Psoas muscle (tissue), 7 donors: ENCODE measurements at regions not wholly inside any gene's neighbourhood (a gene's known extent, or its start where the extent isn't known, plus 50 kb on each side); places are given as distances from the start of the nearest gene placed in this dataset.

ENCODE experiments used
- ATAC-seq, 4 donors: fragments of 200-7000 bp; cut with Tn5 transposase; one replicate each; pipeline ENCODE4 v1.9.1; 2020; ENCODE audit warnings: moderate library complexity in 3 of 4, mild to moderate bottlenecking in 2 of 4
- DNase-seq, 2 donors: peaks; one replicate each; pipeline ENCODE4 v3.0.0-alpha.2; 2020
- H3K27ac ChIP-seq: fragments of 200-600 bp; one replicate; pipeline ENCODE4 v1.8.0; 2022
- H3K27me3 ChIP-seq, 3 donors: fragments of 200-600 bp in 1 of 3; one replicate each; pipeline versions ENCODE4 v1.6.1 to v1.8.0; 2013 to 2022; ENCODE audit warnings: low read length in 2 of 3, mild to moderate bottlenecking in 2 of 3, moderate library complexity in 1 of 3; ENCODE audit not compliant: insufficient read depth in 3 of 3
- H3K36me3 ChIP-seq, 2 donors: fragments of 200-600 bp in 1 of 2; one replicate each; pipeline versions ENCODE4 v1.6.1 to v1.8.0; 2013 to 2022; ENCODE audit warnings: low read depth in 1 of 2, mild to moderate bottlenecking in 1 of 2, moderate library complexity in 1 of 2; ENCODE audit not compliant: insufficient read depth in 1 of 2
- H3K4me1 ChIP-seq: fragments of 200-600 bp; one replicate; pipeline ENCODE4 v1.8.0; 2022
- H3K4me3 ChIP-seq: fragments of 200-600 bp; one replicate; pipeline ENCODE4 v1.8.0; 2022; ENCODE audit warnings: mild to moderate bottlenecking
- H3K9me3 ChIP-seq: fragments of 200-600 bp; one replicate; pipeline ENCODE4 v1.8.0; 2022
- WGBS, 3 donors: extraction: QIAGEN DNeasy Blood & Tissue Kit; methylation state at CpG; one replicate each; pipeline versions ENCODE4 v1.1.6 to v1.1.7; 2013; 5-methylcytosine and 5-hydroxymethylcytosine counted together
- intact Hi-C, 2 donors: fragments of 100-400 bp; cut with DNase I; formaldehyde crosslinking; loops; one replicate each; pipeline versions ENCODE4 v1.11.0 to v1.14.2; 2022
- TF ChIP-seq, protein P1 (sequence below): fragments of 200-600 bp; IDR thresholded peaks from one replicate; pipeline ENCODE4 v1.8.0; 2022; ENCODE audit warnings: antibody characterized with exemption
- donor health status: healthy with polysubstance abuse.
- donor health status: DM: no; HTN: no; CAD: no; lungs with moderate emphysema.
- donor health status: Bipolar disorder and iron deficiency.
- donor health status: healthy.
- donor health status: DM: yes; HTN: yes; CAD: no.
- donor health status: DM: no; HTN: no; CAD: no.
- donor health status: DM: yes; HTN: yes; CAD: no.

DNA sequence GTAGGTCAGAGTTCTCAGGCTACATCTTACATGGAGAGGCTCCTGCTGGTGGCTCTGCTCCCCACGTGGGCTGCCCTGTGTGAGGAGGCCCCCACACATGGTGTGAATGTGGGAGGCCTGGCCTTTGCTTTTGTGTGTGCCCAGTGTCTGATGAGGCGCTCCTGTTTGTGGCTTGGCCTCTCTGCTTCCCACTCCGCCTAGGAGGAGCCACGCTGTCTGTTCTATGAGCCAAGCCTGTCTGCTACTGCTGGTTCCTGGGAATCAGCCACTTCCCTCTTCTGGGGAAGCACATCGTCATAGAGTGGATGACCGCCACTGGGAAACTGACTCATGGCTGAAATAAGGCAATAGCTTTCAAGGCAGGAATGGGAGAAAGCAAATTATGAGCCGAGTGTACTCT lies 87.1 kb downstream of the CYP26A1 start:
- Histone ChIP-seq H3K36me3 (no peaks in the 10 kb centered on the region), H3K27ac (no peak overlapping the region), H3K4me3 (no peak overlapping the region), H3K9me3 (peaks cover 4% of the 10 kb centered on the region), H3K4me1 (no peaks in the 10 kb centered on the region), H3K27me3 (no peaks in the 10 kb centered on the region)
- WGBS, 3 donors: 71 to 75% (median 74%) methylated on average over 7 of the region's 7 CpGs
- peak in 3 of 4 donors; percentile 43 to 67 (median 57) for ATAC-seq
- DNase-seq: peak; percentile 65 to 72
- intact Hi-C loops: no loop called here
- TF ChIP-seq, protein P1, sequence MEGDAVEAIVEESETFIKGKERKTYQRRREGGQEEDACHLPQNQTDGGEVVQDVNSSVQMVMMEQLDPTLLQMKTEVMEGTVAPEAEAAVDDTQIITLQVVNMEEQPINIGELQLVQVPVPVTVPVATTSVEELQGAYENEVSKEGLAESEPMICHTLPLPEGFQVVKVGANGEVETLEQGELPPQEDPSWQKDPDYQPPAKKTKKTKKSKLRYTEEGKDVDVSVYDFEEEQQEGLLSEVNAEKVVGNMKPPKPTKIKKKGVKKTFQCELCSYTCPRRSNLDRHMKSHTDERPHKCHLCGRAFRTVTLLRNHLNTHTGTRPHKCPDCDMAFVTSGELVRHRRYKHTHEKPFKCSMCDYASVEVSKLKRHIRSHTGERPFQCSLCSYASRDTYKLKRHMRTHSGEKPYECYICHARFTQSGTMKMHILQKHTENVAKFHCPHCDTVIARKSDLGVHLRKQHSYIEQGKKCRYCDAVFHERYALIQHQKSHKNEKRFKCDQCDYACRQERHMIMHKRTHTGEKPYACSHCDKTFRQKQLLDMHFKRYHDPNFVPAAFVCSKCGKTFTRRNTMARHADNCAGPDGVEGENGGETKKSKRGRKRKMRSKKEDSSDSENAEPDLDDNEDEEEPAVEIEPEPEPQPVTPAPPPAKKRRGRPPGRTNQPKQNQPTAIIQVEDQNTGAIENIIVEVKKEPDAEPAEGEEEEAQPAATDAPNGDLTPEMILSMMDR: no peak

DNA sequence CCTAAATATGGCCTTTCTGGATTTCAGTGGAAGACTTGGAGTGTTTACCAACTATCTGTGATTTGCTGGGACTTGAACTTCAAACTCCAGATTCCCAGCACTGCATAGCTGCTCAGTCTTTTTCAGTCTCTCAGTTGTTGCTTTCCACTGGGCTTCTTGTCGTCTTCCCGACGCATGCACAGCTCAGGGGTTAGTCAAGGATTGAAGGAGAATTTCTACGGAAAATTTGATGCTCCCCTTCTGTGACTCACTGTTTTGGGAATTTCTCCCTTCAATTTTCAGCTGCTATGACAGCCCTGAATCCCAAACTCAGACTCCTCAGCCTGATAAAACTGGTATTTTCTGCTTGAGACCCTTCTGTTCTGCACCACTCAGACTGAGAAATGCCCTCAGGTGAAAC lies 91.7 kb downstream of the CYP26A1 start:
- ATAC-seq (no peak), DNase-seq (no peak)
- peaks cover 0 to 2% (median 0%) of the 10 kb centered on the region in 3 donors for H3K27me3 ChIP-seq
- H3K36me3 ChIP-seq: no peaks in the 10 kb centered on the region
- H3K9me3 ChIP-seq: no peaks in the 10 kb centered on the region
- intact Hi-C loops: no loop called here
- H3K27ac ChIP-seq: no peak overlapping the region
- H3K4me3 ChIP-seq: no peak overlapping the region
- 53 to 62% (median 58%) methylated on average over 4 of the region's 4 CpGs for WGBS, 3 donors
- TF ChIP-seq, protein P1: no peak
- no peaks in the 10 kb centered on the region for H3K4me1 ChIP-seq

DNA sequence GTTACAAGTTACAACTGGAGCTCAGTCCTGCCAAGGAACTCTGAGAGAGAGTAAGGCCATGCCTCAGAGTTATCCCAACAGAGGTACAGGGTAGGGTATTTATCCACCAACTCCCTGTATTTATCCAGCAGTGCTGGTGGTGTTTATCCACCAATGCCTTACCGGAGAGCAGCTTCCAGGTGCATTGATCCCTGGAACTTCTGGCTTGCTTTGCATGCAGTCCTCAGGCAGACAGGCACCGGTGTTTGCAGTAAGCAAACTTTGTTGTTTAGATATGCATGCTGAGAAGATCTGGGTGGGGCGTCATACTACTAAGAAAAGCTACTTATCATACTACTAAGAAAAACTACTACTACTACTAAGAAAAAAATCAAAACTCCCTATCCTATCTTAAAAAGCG lies 92.4 kb downstream of the CYP26A1 start:
- no peaks in the 10 kb centered on the region for H3K4me1 ChIP-seq
- TF ChIP-seq, protein P1: no peak
- no peaks in the 10 kb centered on the region for H3K9me3 ChIP-seq
- no peaks in the 10 kb centered on the region for H3K36me3 ChIP-seq
- WGBS, 3 donors: 66 to 71% (median 68%) methylated on average over 4 of the region's 4 CpGs
- no peak overlapping the region for H3K4me3 ChIP-seq
- intact Hi-C loops: no loop called here
- peaks cover 0 to 2% (median 0%) of the 10 kb centered on the region in 3 donors for H3K27me3 ChIP-seq
- no peak overlapping the region for H3K27ac ChIP-seq
- DNase-seq: no peak
- no peak for ATAC-seq

DNA sequence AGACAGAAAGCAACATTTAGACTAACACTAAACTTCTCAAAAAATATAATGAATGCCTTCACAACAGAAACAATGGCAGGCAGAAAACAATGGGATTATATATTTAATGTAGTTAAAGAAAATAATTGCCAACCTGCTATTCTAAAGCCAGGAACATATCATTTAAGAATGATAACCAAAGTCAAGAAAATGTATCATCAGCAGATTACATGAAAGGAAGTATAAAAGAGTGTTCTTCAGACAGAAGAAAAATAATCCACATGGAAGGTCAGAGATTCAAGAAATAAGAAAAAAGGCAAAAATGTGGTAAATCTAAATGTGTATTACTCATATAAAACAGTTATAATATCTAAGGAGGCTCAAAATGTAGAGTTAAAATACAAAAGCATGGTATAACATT lies 98.1 kb downstream of the CYP26A1 start:
- H3K4me1 ChIP-seq: no peaks in the 10 kb centered on the region
- H3K27me3 ChIP-seq: peaks cover 0 to 6% (median 2%) of the 10 kb centered on the region in 3 donors
- TF ChIP-seq, protein P1: no peak
- ATAC-seq (no peak), DNase-seq (no peak)
- H3K36me3 ChIP-seq: no peaks in the 10 kb centered on the region
- no peak overlapping the region for H3K27ac ChIP-seq
- H3K4me3 ChIP-seq: no peak overlapping the region
- intact Hi-C loops: no loop called here
- no peaks in the 10 kb centered on the region for H3K9me3 ChIP-seq
